ENCODE measurements at regions not wholly inside any gene's neighbourhood (a gene's known extent, or its start where the extent isn't known, plus 50 kb on each side); places are given as distances from the start of the nearest gene placed in this dataset.

DNA sequence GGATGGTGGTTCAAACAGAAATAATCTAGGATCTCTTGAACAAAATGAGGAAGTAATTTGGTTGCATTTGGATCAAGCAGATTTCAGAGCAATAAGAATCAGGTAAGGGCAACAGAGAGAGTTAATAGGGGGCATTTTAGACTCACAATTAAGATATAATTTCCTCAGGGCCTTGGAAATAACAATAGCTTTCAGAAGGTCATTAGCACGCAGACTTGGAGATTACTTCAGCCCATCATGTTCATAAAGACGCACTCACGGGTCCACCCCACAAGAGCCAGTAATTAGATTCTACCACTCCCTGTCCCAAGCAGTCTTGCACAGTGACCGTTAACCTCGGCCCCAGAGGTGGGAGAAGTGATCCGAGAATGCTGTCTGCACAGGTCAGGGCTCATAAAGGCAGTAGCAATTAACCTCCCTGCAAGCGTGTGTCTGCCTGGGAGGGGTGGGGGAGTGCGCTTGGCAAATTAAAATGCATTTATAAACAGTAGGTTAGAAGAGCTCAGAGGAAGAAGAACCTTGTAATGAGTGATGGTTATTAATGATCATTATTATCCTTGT is 125.7 kb upstream of the CCDC196 start:
- no peaks in the 10 kb centered on the region for H3K36me3 ChIP-seq (replicated peaks; ENCODE audit: control insufficient read depth, insufficient read depth, low read length)
- H3K4me3 ChIP-seq (ENCODE audit: insufficient read depth, low read depth, low read length) = no peak overlapping the region
- DNase-seq = no peak
- no peaks in the 10 kb centered on the region; the same call in none of the 2 replicates for H3K27me3 ChIP-seq (ENCODE audit: control insufficient read depth, insufficient read depth, low read length)

DNA sequence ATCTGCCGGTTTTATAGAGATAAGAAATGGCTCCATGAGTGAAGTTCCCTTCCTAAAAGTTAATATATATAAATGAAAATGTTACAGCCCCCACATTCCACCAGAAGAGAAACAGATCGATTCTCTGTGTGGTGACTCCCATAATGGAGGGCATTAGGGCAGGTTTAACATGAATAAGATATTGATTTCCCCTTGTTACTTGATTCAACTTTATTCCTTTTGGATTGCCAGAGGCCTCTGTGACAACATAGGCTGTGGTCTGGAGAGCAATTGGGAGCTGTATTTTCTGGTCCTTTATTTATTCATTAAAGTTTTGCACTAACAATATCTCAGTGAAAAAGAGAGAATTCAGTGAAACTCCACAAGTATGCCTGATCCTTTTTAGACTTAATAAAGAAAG is 125.2 kb upstream of the CCDC196 start:
- Histone ChIP-seq H3K36me3 (replicated peaks; ENCODE audit: control insufficient read depth, insufficient read depth, low read length) (no peaks in the 10 kb centered on the region), H3K4me3 (ENCODE audit: insufficient read depth, low read depth, low read length) (no peak overlapping the region), H3K27me3 (ENCODE audit: control insufficient read depth, insufficient read depth, low read length) (no peaks in the 10 kb centered on the region; the same call in none of the 2 replicates)
- DNase-seq = no peak

DNA sequence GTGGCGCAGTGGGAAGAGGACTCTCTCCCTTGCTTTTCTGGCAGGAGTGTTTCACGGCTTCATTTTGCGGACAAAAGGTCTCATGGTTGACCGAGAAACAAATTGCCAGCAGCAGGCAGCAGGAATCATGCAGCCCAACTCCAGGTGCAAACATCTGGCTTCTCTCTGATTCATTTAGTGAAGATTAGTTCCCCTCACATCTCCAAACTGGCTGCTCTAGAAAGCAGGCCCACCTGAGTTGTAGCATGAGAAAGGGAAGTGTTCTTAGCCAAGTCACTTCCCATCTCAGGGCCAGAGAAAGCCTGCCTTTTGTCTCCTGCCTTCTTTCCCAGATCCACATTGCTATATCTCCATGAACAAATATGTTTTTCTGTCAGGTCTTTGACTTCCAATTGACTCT is 120.8 kb upstream of the CCDC196 start:
- H3K36me3 ChIP-seq (replicated peaks; ENCODE audit: control insufficient read depth, insufficient read depth, low read length) = no peaks in the 10 kb centered on the region
- no peak for DNase-seq
- H3K4me3 ChIP-seq (ENCODE audit: insufficient read depth, low read depth, low read length) = no peak overlapping the region
- no peaks in the 10 kb centered on the region for H3K27me3 ChIP-seq (ENCODE audit: control insufficient read depth, insufficient read depth, low read length)

DNA sequence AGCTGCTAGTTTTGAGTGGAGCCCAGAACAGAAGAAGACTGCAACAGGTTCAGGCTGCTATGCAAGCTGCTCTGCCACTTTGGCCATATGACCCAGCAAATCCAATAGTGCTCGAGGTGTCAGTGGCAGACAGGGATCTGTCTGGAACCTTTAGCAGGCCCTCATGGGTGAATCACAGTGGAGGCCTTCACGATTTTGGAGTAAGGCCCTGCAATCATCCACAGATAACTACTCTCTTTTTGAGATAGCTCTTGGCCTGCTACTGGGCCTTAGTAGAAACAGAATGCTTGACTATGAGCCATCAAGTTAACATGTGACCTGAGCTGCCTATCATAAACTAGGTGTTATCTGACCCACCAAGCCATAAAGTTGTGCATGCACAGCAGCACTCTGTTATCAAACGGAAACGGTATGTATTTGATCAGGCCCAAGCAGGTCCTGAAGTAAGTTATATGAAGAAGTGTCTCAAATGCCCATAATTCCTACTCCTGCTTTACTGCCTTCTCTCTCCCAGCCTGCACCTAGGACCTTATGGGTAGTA is 116.9 kb upstream of the CCDC196 start:
- Histone ChIP-seq H3K4me3 (ENCODE audit: insufficient read depth, low read depth, low read length) (no peak overlapping the region), H3K27me3 (ENCODE audit: control insufficient read depth, insufficient read depth, low read length) (no peaks in the 10 kb centered on the region), H3K36me3 (replicated peaks; ENCODE audit: control insufficient read depth, insufficient read depth, low read length) (no peaks in the 10 kb centered on the region)
- no peak for DNase-seq

DNA sequence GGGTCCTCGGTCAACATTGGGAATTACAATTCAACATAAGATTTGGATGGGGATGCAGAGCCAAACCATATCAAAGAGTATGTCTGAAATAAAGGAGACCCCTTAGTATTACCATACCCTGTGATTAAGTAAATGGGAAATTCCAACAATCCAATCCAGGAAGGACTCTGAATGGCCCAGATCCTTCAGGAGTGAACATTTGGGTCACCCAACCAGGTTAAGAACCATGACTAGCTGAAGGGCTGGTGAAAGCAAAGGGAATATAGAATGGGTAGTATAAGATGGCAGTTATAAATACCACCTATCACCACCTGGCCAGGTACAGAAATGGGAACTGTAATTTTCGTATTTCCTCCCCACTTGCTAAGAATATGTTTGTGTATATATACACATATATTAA is 114.4 kb upstream of the CCDC196 start:
- Histone ChIP-seq H3K4me3 (ENCODE audit: insufficient read depth, low read depth, low read length) (no peak overlapping the region), H3K27me3 (ENCODE audit: control insufficient read depth, insufficient read depth, low read length) (no peaks in the 10 kb centered on the region), H3K36me3 (replicated peaks; ENCODE audit: control insufficient read depth, insufficient read depth, low read length) (no peaks in the 10 kb centered on the region)
- no peak for DNase-seq

DNA sequence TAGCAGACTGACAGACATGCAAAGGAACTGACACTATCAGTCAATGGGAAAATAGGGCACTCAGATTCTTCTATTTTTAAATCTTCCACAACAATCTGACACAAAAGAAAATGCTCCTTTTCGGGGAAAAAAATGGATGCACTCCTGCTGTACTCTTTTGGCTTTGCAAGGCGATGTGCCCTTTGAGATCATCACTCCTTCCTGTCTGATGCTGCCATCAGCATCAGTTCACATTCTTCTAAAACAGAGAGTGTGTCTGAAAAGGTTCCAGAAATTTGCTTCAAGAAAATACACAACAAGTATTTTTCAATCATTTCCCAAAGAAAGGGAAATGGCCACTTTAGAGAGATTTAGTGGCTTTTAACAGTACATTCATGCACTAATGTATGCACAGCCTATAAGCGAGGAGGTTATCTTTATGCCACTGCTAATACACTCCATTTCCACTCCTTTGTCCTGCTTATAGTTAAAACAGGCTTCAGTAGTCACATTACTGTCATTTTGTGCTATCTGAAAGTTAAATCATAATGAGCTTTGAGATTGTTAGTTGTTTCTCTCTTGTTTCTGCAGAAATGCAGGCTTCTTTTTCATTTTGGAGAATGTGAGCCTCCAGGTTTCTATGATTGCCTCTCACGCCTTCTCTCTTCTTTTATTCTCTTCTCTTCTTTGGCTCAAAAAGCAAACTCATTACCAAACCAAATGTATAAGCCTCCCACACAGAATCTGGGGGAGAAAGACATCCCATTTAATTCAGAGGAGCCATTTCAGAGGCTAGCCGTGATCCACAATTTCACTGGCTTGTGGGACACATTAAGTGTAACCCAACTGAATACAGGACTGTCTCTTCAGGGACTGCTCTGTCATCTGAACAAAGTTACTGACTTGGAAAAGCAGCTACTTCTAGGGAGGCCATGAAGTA is 110.9 kb upstream of the CCDC196 start:
- no peak overlapping the region for H3K4me3 ChIP-seq (ENCODE audit: insufficient read depth, low read depth, low read length)
- H3K27me3 ChIP-seq (ENCODE audit: control insufficient read depth, insufficient read depth, low read length) = no peaks in the 10 kb centered on the region
- no peak for DNase-seq
- no peaks in the 10 kb centered on the region for H3K36me3 ChIP-seq (replicated peaks; ENCODE audit: control insufficient read depth, insufficient read depth, low read length)

DNA sequence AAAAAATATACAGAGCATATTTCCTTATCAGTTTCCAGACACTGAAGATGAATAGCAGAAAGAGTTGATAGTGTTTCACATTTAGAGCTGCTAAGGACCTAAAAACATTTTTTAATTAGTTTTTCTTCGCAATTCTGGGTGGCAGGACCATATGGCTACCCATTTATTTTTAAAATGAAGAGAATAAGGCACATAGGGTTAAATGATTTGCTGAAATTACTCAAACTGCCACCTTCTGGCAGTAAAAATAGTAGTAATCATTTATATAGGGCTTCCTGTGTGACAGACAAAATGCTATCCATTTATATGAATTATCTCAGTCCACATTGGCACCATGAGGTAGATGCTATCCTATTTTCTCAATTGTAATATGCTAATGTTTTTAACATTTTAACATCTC is 108.6 kb upstream of the CCDC196 start:
- Histone ChIP-seq H3K36me3 (replicated peaks; ENCODE audit: control insufficient read depth, insufficient read depth, low read length) (no peaks in the 10 kb centered on the region), H3K27me3 (ENCODE audit: control insufficient read depth, insufficient read depth, low read length) (no peaks in the 10 kb centered on the region), H3K4me3 (ENCODE audit: insufficient read depth, low read depth, low read length) (no peak overlapping the region)
- DNase-seq = no peak

DNA sequence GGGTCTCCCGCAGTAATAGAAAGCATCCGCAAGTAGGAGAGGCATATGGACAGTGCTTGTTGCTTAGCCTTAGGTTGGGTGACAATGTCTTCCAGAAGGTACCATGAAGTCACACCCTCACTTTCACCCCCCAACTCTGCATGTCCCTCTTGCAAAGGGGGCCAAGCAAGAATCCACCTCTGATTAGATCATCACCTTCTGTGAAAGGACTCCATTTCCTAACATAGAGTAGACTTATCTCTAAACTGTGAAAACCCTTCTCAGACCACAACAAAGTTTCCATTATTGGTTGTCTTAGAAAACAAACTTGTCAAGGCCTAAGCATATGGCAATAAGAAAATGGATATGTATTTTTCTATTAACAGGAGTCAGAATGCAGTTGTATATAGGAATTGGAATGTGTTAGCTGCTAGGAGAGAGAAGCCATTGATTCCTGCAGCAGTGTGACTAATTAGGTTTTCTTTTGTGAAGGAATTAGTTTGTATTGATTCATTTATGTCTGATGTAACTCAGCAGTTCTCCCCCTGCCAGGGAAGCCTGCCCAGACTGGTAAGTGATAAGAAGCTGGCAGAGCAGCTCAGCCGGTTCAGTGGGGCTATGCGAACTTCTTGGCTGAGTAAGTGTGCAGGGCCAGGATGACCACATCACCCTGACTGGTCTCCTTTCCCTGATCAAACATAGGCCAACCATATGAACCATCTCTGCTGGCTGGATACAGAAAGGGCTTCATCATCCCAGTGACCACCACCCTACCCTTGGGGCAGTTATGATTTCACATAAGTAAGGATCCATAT is 107.3 kb upstream of the CCDC196 start:
- Histone ChIP-seq H3K4me3 (ENCODE audit: insufficient read depth, low read depth, low read length) (no peak overlapping the region), H3K27me3 (ENCODE audit: control insufficient read depth, insufficient read depth, low read length) (no peaks in the 10 kb centered on the region), H3K36me3 (replicated peaks; ENCODE audit: control insufficient read depth, insufficient read depth, low read length) (no peaks in the 10 kb centered on the region)
- DNase-seq = no peak

DNA sequence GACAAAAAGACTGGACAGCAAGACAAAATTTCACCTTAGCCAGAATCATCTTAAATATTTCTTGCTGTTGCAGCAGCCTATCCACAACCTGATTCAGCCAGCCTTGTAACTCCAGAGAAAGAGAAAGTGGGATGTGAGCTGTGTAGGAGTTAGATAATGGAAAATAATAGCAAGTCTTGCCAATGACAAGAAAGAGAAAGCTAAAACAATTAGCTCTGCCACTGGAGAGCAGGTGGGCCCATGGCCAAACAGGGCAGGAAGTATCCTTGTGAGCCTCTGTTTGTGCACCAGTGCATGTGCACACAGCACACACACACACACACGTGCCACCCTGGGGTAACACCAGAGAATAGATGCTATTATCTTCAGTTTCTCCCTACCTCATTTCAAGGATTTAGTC is 106.0 kb upstream of the CCDC196 start:
- H3K4me3 ChIP-seq (ENCODE audit: insufficient read depth, low read depth, low read length) = no peak overlapping the region
- no peak for DNase-seq
- H3K27me3 ChIP-seq (ENCODE audit: control insufficient read depth, insufficient read depth, low read length) = no peaks in the 10 kb centered on the region
- H3K36me3 ChIP-seq (replicated peaks; ENCODE audit: control insufficient read depth, insufficient read depth, low read length) = no peaks in the 10 kb centered on the region

DNA sequence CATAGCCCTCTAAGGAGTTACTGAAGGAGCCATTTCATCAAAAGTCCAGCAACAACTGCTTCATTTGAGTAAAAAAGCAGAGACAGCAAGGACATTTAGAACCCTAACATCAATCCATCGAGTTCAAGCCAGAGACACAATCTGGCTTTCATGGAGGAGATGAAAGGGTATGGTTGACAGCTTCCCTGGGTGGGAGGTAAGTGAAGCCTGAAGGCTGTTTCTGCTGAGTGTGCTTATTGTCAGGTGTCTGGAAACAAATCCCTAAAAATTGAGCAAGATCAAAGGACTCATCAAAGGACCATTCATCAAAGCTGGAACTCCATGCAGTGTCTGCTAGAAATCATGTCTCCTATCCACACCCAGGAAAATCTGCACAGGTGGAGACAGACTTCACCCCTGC is 104.4 kb upstream of the CCDC196 start:
- Histone ChIP-seq H3K4me3 (ENCODE audit: insufficient read depth, low read depth, low read length) (no peak overlapping the region), H3K27me3 (ENCODE audit: control insufficient read depth, insufficient read depth, low read length) (no peaks in the 10 kb centered on the region), H3K36me3 (replicated peaks; ENCODE audit: control insufficient read depth, insufficient read depth, low read length) (no peaks in the 10 kb centered on the region)
- no peak for DNase-seq

DNA sequence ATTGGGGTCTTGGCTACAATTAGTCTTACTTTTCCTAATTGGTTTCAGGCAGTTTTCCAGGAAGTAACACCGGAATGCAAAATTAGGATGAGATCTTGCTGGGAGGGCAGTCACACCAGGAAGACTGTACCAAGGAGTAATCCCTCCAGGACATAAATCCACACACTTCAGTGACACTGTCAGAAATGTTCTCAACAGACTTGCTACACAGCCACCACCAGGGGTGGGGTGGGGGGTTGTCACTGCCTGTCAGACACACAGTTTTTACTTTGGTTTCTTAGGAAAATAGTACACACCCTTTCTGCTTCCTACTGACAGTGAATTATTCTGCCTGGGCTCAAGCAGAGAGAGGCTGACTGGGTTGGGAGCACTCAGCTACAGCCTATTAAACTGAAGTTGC is 102.9 kb upstream of the CCDC196 start:
- Histone ChIP-seq H3K27me3 (ENCODE audit: control insufficient read depth, insufficient read depth, low read length) (no peaks in the 10 kb centered on the region), H3K36me3 (replicated peaks; ENCODE audit: control insufficient read depth, insufficient read depth, low read length) (no peaks in the 10 kb centered on the region), H3K4me3 (ENCODE audit: insufficient read depth, low read depth, low read length) (no peak overlapping the region)
- peak; percentile 5 for DNase-seq

DNA sequence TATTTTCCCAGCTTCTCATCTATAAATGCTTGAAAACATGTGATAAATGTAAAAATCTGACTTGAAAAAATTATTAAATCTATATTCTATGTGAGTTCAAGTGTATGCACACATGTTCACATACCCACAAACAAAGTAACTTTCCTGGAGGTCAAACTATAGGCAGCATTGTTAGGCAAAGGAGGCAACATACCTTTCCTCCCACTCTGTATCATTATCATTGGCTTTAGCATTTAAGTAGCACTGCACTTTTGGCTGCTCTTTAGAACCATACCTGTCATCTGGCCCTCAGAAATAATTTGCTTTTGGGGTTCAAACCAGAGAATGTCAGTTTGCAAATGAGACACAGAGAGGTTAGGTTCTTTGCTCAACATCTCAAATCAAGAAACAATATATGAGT is 102.4 kb upstream of the CCDC196 start:
- Histone ChIP-seq H3K36me3 (replicated peaks; ENCODE audit: control insufficient read depth, insufficient read depth, low read length) (no peaks in the 10 kb centered on the region), H3K4me3 (ENCODE audit: insufficient read depth, low read depth, low read length) (no peak overlapping the region), H3K27me3 (ENCODE audit: control insufficient read depth, insufficient read depth, low read length) (no peaks in the 10 kb centered on the region)
- no peak for DNase-seq

DNA sequence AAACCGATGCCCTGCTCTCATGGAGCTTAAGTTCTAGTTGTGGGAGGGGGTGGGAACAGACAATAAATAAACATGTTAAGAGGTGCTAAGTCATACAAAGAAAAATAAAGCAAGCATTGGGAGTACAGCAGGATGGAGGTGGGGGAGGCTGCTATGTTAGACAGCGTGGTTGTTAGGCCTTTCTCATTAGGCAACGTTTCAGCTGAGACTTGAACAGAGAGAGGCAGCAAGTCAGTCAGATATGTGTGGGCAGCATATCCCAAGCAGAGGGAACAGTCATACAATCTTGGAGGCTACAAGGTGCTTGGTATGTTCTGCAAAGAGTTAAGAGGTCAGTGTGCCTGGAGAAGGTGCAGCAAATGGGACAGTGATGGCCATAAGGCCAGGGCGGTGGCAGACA is 97.7 kb upstream of the CCDC196 start:
- DNase-seq = no peak
- no peaks in the 10 kb centered on the region for H3K27me3 ChIP-seq (ENCODE audit: control insufficient read depth, insufficient read depth, low read length)
- H3K4me3 ChIP-seq (ENCODE audit: insufficient read depth, low read depth, low read length) = no peak overlapping the region
- H3K36me3 ChIP-seq (replicated peaks; ENCODE audit: control insufficient read depth, insufficient read depth, low read length) = no peaks in the 10 kb centered on the region

DNA sequence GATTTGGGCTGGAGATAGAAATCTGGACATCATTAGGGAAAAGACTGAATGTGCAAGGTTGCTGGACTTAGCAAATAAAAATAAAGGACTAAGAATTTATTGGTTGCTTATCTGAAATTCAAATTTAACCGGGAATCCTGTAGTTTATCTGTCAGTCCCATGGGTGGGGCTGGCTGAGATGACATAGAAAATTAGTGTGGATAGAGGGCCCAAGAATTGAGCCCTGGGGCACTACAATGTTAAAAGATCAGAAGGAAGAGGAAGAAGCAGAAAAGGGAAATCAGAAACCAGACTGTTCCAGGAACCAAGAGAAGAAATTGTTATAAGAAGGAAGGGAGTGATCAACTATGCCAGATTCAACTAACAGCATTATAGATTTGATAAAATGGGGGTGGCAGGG is 96.7 kb upstream of the CCDC196 start:
- Histone ChIP-seq H3K36me3 (replicated peaks; ENCODE audit: control insufficient read depth, insufficient read depth, low read length) (no peaks in the 10 kb centered on the region), H3K4me3 (ENCODE audit: insufficient read depth, low read depth, low read length) (no peak overlapping the region), H3K27me3 (ENCODE audit: control insufficient read depth, insufficient read depth, low read length) (no peaks in the 10 kb centered on the region)
- no peak for DNase-seq

DNA sequence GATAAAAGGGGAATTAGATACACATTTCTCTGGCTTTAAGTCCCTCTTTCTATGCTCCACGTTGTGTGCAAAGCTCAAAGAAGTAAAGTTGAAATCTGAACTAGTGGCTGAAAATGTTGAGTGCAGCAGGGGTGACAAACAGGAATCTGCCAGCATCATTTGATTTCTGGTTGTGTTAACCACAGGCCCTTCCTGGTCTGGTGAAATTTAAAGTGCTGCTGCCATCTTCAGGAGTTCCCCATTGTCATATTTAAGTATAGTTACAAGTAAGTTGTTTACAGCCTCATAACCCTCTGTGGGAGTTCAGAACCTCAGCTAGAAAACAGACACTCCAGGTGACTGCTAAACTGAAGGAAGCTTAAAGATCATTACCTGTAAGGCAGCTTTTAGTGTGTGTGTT is 90.9 kb upstream of the CCDC196 start:
- Histone ChIP-seq H3K27me3 (ENCODE audit: control insufficient read depth, insufficient read depth, low read length) (no peaks in the 10 kb centered on the region), H3K4me3 (ENCODE audit: insufficient read depth, low read depth, low read length) (no peak overlapping the region), H3K36me3 (replicated peaks; ENCODE audit: control insufficient read depth, insufficient read depth, low read length) (no peaks in the 10 kb centered on the region)
- DNase-seq = no peak

All from H7 (cell line).